ENCODE measurements at regions not wholly inside any gene's neighbourhood (a gene's known extent, or its start where the extent isn't known, plus 50 kb on each side); places are given as distances from the start of the nearest gene placed in this dataset.

GRCh38 chr1:114235281-114235680 is 81.6 kb upstream of the SYT6 start:
- no peaks in the 10 kb centered on the region for H3K9me2 ChIP-seq (replicated peaks; ENCODE audit: low read length)
- TF ChIP-seq CTCF (conservative IDR thresholded peaks at IDR 0.05; ENCODE audit: low read depth, low read length) = no peak
- no peak for TF ChIP-seq EZH2 (IDR thresholded peaks at IDR 0.05; ENCODE audit: low read length, unreplicated experiment)
- TF ChIP-seq EZH2phosphoT487 (IDR thresholded peaks at IDR 0.05; ENCODE audit: borderline replicate concordance, low read length) = no peak
- no peaks in the 10 kb centered on the region for H4K20me1 ChIP-seq (ENCODE audit: low read length)
- POLR2A ChIA-PET (ENCODE audit: unreplicated experiment) = no interaction called here
- H3K9ac ChIP-seq (ENCODE audit: low read length) = no peak overlapping the region
- no peak overlapping the region for H3K4me2 ChIP-seq (ENCODE audit: low read length)
- no peaks in the 10 kb centered on the region for H3K79me2 ChIP-seq (ENCODE audit: low read length)
- BruUV-seq (replicated peaks) = no TSS peak
- intact Hi-C loops (cut with micrococcal nuclease) = no loop called here
- DNase-seq = no peak
- no peaks in the 10 kb centered on the region for H3F3A ChIP-seq (ENCODE audit: low read length, unreplicated experiment)
- H2AFZ ChIP-seq (ENCODE audit: low read length) = no peak overlapping the region
- H3K27me3 ChIP-seq (ENCODE audit: low read length) = 0 out of 2 replicates have a peak, but pooled peaks cover 4% of the 10 kb centered on the region
- no peaks in the 10 kb centered on the region for H3K36me3 ChIP-seq (ENCODE audit: low read depth, low read length)
- no peak overlapping the region for H3K4me3 ChIP-seq (ENCODE audit: low read length)
- ATAC-seq = no peak
- H3K27ac ChIP-seq (ENCODE audit: low read length) = no peak overlapping the region
- CTCF ChIA-PET = no interaction called here
- H3K9me3 ChIP-seq (ENCODE audit: low read length) = no peaks in the 10 kb centered on the region
- no peaks in the 10 kb centered on the region for H3K4me1 ChIP-seq (ENCODE audit: insufficient read depth, low read length)

- POLR2A ChIA-PET (ENCODE audit: unreplicated experiment) = no interaction called here
- no peak overlapping the region for H3K27ac ChIP-seq (ENCODE audit: low read length)
Observed at GRCh38 chr1:114234408-114235124, 80.9 kb upstream of the SYT6 start.

More at GRCh38 chr1:114234408-114235124, 80.9 kb upstream of the SYT6 start:
- intact Hi-C loops (cut with micrococcal nuclease) = no loop called here
- ATAC-seq = no peak
- no peak for DNase-seq
- no peaks in the 10 kb centered on the region for H3K9me2 ChIP-seq (replicated peaks; ENCODE audit: low read length)
- H4K20me1 ChIP-seq (ENCODE audit: low read length) = no peaks in the 10 kb centered on the region
- H3K36me3 ChIP-seq (ENCODE audit: low read depth, low read length) = no peaks in the 10 kb centered on the region
- H3F3A ChIP-seq (ENCODE audit: low read length, unreplicated experiment) = no peaks in the 10 kb centered on the region
- TF ChIP-seq EZH2phosphoT487 (IDR thresholded peaks at IDR 0.05; ENCODE audit: borderline replicate concordance, low read length) (no peak), EZH2 (IDR thresholded peaks at IDR 0.05; ENCODE audit: low read length, unreplicated experiment) (no peak), CTCF (conservative IDR thresholded peaks at IDR 0.05; ENCODE audit: low read depth, low read length) (no peak)
- no TSS peak for BruUV-seq (replicated peaks)
- no peaks in the 10 kb centered on the region for H3K4me1 ChIP-seq (ENCODE audit: insufficient read depth, low read length)
- no peak overlapping the region for H3K4me3 ChIP-seq (ENCODE audit: low read length)
- no peaks in the 10 kb centered on the region for H3K9me3 ChIP-seq (ENCODE audit: low read length)
- CTCF ChIA-PET = no interaction called here
- no peak overlapping the region for H2AFZ ChIP-seq (ENCODE audit: low read length)
- H3K27me3 ChIP-seq (ENCODE audit: low read length) = peaks cover 11% of the 10 kb centered on the region; the same call in 1 of the 2 replicates
- no peak overlapping the region for H3K9ac ChIP-seq (ENCODE audit: low read length)
- no peak overlapping the region for H3K4me2 ChIP-seq (ENCODE audit: low read length)
- H3K79me2 ChIP-seq (ENCODE audit: low read length) = no peaks in the 10 kb centered on the region
